ENCODE measurements at regions not wholly inside any gene's neighbourhood (a gene's known extent, or its start where the extent isn't known, plus 50 kb on each side); places are given as distances from the start of the nearest gene placed in this dataset.
"Not testable (repeated sequence)": the region's sequence is repeated elsewhere in the genome, so short reads cannot be mapped to it uniquely, and the experiment has no call there.

DNA sequence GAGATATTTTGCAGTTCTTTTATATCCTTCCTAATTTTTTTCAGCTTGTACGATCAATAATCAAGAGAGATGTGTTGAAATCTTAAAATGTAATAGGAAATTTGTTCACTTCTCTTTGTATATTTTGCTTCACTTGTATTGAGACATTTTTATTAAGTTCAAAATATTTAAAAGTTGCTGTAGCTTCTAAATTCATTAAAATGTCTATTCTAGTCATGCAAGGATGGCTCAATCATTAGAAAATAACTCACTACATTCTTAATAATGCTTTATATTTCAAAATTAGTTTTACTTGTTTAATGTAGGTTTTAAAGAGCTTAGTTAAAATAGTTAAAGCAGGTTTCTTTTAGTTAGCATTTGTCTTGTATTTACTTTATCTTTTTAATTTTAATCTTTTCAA is 308.4 kb downstream of the CYRIA start:
- DNase-seq = no peak

GRCh38 chr2:16351541-16351940 is 314.1 kb downstream of the CYRIA start:
- DNase-seq = no peak

DNA sequence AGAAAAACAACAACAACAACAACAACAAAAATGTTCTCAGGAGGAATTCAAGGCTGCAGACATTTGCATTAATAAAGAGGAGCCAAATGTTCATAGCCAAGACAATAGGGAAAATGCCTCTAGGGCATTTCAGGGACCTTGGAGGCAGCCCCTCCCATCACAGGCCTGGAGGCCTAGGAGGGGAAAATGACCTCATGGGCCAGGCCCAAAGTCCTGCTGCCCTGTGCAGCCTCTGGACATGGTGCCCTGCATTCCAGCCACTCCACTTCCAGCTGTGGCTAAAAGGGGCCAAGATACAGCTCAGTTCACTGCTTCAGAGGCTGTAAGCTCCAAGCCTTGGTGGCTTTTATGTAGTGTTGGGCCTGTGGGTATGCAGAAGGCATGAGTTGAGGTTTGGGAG is 314.5 kb downstream of the CYRIA start:
- DNase-seq = no peak

GRCh38 chr2:16350211-16350610 is 315.4 kb downstream of the CYRIA start:
- no peak for DNase-seq

DNA sequence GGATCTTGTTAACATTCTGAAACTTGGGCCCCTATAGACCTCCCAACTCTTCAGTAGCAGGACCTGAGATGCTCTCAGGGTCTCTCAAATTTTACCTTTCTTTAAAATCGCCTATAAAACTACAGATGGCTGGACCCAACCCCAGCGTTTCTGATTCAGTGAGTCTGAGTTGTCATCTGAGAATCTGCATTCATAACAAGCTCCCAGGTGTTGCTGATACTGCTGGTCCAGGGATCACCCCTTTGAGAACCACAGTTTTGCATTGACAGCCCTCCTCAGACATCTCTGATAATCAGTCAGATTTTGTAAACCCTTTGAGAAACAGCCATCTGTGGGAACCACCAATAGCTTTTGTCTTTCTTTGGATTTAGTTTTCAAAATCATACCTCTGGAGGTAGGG is 315.8 kb downstream of the CYRIA start:
- no peak for DNase-seq

- no peak for DNase-seq
Observed at GRCh38 chr2:16348821-16349515, 316.7 kb downstream of the CYRIA start.

DNA sequence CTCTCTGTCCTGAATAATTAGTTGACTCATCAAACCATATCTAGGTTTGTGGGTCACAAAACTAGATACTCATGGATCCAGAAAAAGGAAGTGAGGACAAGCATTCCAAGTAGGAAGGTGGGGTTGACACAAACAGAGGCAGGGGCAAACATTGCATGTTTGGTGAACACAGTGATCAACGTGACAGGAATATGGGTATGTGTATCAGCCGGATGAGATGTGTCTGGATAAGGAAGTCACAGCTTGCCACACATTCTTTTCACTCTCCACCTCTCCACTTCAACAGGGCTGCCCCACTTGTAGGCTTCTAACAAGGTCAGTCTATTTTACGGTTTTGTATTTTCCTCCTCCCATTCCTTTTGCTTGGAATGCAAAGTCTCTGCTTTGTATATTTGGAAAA is 319.0 kb downstream of the CYRIA start:
- no peak for DNase-seq

GRCh38 chr2:16345231-16345630 is 320.4 kb downstream of the CYRIA start:
- DNase-seq = not testable (repeated sequence)

DNA sequence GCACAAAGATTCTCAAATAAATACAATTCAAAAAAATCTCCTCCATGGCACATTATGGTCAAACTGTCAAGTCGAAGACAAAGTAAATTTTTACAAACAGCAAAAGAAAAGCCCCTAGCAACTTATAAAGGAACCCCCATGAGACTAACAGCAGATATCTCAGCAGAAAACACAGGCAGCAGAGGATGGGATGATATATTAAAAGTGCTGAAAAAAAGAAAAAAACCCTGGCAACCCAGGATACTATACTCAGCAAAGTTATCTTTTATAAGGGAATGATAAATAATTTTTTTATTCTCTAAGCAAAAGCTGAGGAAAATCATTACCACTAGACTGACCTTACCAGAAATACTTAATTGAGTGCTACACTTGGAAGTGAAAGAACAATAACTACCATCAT is 326.4 kb downstream of the CYRIA start:
- DNase-seq = no peak

GRCh38 chr2:16338026-16338425 is 327.6 kb downstream of the CYRIA start:
- DNase-seq = no peak

- no peak for DNase-seq
Observed at GRCh38 chr2:16336916-16337315, 328.7 kb downstream of the CYRIA start.

DNA sequence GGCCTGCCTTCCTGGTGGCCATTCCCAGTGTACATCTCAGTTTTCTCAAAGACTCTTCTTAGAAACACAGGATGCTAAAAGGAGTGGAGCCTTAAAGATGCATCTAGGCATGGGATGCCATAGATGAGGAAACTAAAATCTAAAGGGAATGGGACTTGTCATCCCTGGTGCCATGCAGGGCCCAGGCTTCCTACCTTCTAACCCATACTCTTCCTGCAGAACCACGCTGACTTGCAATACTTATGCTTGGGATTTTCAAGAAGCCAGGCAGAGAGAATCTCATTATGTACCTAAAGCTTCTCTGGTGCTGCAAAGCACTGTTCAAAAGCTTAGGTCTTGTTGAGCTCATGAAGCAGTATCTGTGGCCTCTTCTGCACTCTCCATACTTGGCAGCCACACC is 329.1 kb downstream of the CYRIA start:
- no peak for DNase-seq

DNA sequence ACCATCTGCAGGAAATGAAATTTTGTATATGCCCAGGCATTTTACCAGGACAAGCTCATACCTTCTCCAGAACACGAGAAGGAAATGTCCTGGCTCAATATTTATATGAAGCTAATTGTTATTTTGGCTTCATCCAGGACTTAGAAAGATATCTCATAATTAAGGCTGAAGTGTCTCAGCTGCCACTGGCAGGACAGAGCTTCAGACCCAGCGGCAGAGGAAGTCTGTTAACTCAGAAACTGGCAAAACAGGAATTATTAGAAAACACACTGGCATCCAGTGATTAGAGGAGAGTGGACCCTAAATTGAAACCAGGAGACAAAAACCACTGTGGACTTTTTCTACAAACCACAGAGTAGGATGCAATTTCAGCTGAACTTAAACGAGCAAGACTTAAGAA is 329.7 kb downstream of the CYRIA start:
- DNase-seq = no peak

DNA sequence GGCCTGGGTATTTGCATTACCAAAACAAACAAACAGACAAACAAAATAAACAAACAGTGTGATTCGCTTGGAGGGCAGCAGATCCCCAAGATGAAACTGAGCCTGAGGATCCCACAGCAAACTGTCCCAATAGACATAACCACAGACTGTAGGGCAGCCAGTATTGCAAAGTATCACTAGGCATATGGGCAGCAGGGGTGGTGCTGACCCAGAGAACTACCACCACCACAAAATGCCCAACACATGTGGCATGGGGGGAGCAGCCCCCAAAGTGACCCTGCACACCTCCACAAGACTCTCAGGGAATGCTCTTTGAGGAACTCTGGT is 330.1 kb downstream of the CYRIA start:
- no peak for DNase-seq

- no peak for DNase-seq
Observed at GRCh38 chr2:16334886-16335603, 330.6 kb downstream of the CYRIA start.

GRCh38 chr2:16334366-16334765 is 331.3 kb downstream of the CYRIA start:
- DNase-seq = no peak

- DNase-seq = no peak
Observed at GRCh38 chr2:16333681-16334080, 332.0 kb downstream of the CYRIA start.

DNA sequence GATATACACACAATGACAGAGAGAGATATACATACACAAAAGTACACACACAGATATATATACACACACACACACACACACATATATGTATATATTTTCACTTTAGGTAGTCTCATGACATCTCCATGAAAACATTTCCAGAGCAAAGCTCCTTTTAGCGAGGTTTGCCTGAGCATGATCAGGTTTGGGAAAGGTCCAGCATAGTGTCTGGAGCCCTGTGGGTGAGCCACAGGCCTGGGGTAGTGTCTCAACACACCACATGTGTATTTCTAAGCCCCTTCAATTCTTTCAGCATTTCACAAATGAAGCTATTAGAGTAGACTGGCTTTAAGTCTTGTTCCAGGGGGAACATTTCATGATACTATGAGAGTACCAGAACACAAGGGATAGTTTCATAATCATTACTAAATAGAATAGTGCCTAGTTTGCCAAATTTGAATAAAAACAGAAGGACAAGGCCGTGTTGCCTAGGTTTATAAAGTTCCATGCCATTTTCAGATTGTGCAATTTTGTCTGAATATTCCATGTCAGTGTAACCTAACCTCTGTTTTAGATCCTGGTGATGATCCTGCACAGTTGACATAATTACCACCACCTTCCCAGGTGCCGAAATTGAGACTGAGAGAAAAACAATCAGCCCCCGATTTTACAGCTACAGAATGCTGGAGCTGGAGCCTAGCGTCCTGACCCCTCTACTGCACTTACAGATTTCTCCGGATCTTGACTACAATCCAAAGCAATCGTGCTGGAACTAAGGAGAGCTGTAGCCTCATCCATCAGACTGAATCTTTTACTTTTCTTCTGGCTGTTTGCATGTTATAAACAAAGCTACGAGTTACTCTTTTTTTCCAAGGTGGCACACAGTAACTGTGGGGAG is 332.7 kb downstream of the CYRIA start:
- DNase-seq = no peak

DNA sequence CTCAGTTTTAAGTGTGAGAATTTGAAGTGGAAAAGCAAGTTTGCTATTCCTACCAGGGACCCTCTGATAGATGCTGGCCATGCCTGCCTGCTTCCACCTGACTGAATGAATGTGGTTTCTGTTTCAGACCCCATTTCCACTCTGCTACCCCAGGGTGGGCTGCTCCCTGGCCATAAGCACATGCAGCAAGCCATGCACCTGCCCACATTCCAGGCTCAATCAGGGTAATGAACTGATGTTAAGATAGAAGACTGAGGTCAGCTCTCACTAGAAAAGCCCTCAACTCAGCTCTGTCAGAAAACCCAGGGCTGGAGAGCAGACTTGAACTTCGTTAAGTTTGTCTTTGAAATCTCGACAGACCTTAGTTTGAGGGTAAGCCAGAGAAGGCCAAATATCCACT is 333.9 kb downstream of the CYRIA start:
- DNase-seq = no peak

DNA sequence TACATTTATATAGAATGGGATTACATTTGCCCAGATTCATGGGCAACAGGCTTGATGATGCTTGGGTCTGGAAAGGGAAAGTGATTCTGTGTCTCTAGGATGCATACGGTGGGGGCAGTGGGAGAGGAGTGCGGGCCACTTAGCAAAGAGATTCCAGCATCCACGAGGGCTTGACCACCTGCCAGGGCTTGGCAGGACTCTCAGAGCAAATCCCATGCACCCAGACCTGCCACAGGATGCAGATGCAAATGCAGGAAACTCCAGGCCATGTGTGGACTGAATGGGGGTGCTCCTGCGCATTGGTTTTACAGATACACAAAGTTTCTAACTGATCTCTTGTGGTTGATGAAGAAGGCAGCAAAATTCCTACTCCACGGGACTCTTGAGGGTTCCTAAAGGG is 334.7 kb downstream of the CYRIA start:
- DNase-seq = no peak

GRCh38 chr2:16330571-16330970 is 335.1 kb downstream of the CYRIA start:
- DNase-seq = no peak

- DNase-seq = no peak
Observed at GRCh38 chr2:16330012-16330411, 335.6 kb downstream of the CYRIA start.

- DNase-seq = no peak
Observed at GRCh38 chr2:16329421-16329820, 336.2 kb downstream of the CYRIA start.

Measured in NCI-H2171 treated with DMSO at 0.1 percent for 48 hours (cell line).